Activated CD4-positive, alpha-beta T cell treated with anti-CD3 and anti-CD28 coated beads, Interleukin-2, amount 10 ng/mL, durations not matched to agents 24 days and 14 days (primary cell): ENCODE measurements at regions not wholly inside any gene's neighbourhood (a gene's known extent, or its start where the extent isn't known, plus 50 kb on each side); places are given as distances from the start of the nearest gene placed in this dataset.

ENCODE experiments used
- DNase-seq: peaks from one replicate; pipeline ENCODE4 v3.0.0; 2022
- H3K27ac Mint-ChIP-seq: one replicate; pipeline ENCODE4 v1.8.0; 2022; ENCODE audit warnings: mild to moderate bottlenecking, mixed read lengths
- H3K27me3 Mint-ChIP-seq: one replicate; pipeline ENCODE4 v1.8.0; 2022; ENCODE audit warnings: mixed read lengths
- H3K36me3 Mint-ChIP-seq: one replicate; pipeline ENCODE4 v1.8.0; 2022; ENCODE audit warnings: low read depth, mild to moderate bottlenecking, mixed read lengths
- H3K4me1 Mint-ChIP-seq: one replicate; pipeline ENCODE4 v1.8.0; 2021; ENCODE audit warnings: mixed read lengths
- H3K4me3 Mint-ChIP-seq: one replicate; pipeline ENCODE4 v1.8.0; 2022; ENCODE audit warnings: mild to moderate bottlenecking, moderate library complexity, mixed read lengths
- H3K9me3 Mint-ChIP-seq: one replicate; pipeline ENCODE4 v1.8.0; 2021; ENCODE audit warnings: mixed read lengths
- intact Hi-C: fragments of 100-400 bp; cut with micrococcal nuclease; formaldehyde crosslinking; loops from one replicate; pipeline ENCODE4 v1.15.1; 2023

DNA sequence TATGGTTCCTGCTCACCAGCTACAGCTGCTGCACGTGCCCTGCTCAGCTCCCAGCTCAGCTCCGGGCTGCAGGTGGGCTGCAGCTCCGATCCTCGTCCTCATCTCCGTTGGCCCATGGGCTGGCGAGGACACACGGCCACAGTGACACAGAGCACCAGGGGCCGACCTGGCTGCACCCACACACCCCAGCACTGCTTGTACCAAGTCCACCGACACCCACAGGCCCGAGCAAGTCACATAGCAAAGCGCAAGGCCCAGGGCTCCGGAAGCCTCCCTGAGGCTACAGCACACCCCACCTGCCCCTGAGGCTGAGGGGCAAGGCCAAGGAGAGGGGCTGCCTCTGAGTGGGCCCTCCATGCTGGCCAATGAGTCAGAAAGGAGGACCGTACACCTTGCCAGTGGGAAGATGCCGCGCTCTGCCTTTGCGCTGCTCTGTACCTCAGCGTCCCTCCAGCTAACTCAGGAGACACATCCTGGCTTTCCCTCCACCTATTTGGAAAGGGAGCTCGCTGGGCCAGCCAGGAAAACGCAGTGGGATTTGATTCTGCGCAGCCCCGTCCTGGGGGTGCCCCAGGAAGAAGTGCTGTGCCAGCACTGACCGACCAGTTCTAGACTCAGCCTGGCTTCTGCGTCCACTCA lies 124.8 kb downstream of the SIK1 start:
- Mint-ChIP-seq H3K4me3 (no peak overlapping the region), H3K27me3 (no peaks in the 10 kb centered on the region), H3K4me1 (peaks cover 3% of the 10 kb centered on the region), H3K9me3 (no peaks in the 10 kb centered on the region), H3K27ac (no peak overlapping the region), H3K36me3 (no peaks in the 10 kb centered on the region)
- intact Hi-C loops, result no loop called here
- no peak for DNase-seq

GRCh38 chr21:43301409-43302061 lies 125.4 kb downstream of the SIK1 start:
- Mint-ChIP-seq H3K4me3 (no peak overlapping the region), H3K4me1 (no peaks in the 10 kb centered on the region), H3K36me3 (no peaks in the 10 kb centered on the region), H3K27ac (no peak overlapping the region), H3K9me3 (no peaks in the 10 kb centered on the region), H3K27me3 (no peaks in the 10 kb centered on the region)
- no peak for DNase-seq
- intact Hi-C loops, result no loop called here

DNA sequence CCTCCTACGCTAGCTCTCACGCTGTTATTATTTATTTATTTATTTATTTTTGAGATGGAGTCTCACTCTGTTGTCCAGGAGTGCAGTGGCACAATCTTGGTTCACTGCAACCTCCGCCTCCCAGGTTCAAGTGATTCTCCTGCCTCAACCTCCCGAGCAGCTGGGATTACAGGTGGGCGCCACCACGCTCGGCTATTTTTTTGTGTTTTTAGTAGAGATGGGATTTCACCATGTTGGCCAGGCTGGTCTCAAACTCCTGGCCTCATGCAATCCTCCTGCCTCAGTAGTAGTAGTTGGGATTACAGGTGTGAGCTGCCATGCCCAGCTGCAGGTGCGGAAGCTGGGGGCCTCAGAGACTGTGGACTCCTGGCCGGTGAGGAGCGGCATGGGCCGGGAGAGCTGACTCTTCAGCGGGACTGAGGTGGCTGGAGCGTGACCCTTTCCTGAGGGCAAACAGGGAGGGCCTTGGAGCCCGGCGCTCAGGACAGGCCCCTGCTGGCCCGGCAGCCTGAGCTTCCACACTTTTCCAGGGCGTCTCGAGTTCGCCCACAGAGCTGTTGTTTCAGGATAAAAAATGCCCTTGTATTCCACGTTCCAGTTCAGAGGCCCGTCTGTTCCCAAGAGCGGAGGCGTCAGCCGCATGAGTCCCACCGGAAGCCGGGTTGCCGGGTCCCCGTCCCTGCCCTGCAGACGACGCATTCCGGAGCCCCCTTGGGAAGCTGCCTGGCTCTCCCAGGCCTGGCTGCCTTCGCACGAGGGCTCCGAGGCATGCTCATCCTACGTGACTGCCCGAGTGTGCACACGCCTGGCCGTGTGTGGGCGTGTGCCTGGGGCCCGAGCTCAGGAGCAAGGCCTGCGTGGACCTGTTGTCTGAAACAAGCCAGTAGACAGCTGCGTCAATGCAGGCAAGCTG lies 126.2 kb downstream of the SIK1 start:
- H3K36me3 Mint-ChIP-seq, result no peaks in the 10 kb centered on the region
- intact Hi-C loops, result no loop called here
- no peaks in the 10 kb centered on the region for H3K27me3 Mint-ChIP-seq
- H3K4me1 Mint-ChIP-seq, result no peaks in the 10 kb centered on the region
- H3K9me3 Mint-ChIP-seq, result no peaks in the 10 kb centered on the region
- no peak overlapping the region for H3K4me3 Mint-ChIP-seq
- DNase-seq, result no peak
- H3K27ac Mint-ChIP-seq, result no peak overlapping the region

- Mint-ChIP-seq H3K4me1 (no peaks in the 10 kb centered on the region), H3K36me3 (no peaks in the 10 kb centered on the region)
- intact Hi-C loops, result no loop called here
Measured at GRCh38 chr21:43299441-43300277, 127.3 kb downstream of the SIK1 start.

GRCh38 chr21:43298546-43299440 lies 128.1 kb downstream of the SIK1 start:
- H3K9me3 Mint-ChIP-seq, result no peaks in the 10 kb centered on the region
- no peak overlapping the region for H3K27ac Mint-ChIP-seq

More at GRCh38 chr21:43299441-43300277, 127.3 kb downstream of the SIK1 start:
- Mint-ChIP-seq H3K27ac (no peak overlapping the region), H3K4me3 (no peak overlapping the region), H3K9me3 (no peaks in the 10 kb centered on the region), H3K27me3 (peaks cover 2% of the 10 kb centered on the region)
- DNase-seq, result no peak

GRCh38 chr21:43297989-43298388 lies 128.9 kb downstream of the SIK1 start:
- no peaks in the 10 kb centered on the region for H3K36me3 Mint-ChIP-seq
- no peak overlapping the region for H3K27ac Mint-ChIP-seq
- no peaks in the 10 kb centered on the region for H3K9me3 Mint-ChIP-seq
- no peak overlapping the region for H3K4me3 Mint-ChIP-seq
- no peak for DNase-seq
- intact Hi-C loops, result no loop called here
- H3K4me1 Mint-ChIP-seq, result no peaks in the 10 kb centered on the region
- peaks cover 3% of the 10 kb centered on the region for H3K27me3 Mint-ChIP-seq

More at GRCh38 chr21:43298546-43299440, 128.1 kb downstream of the SIK1 start:
- intact Hi-C loops, result no loop called here
- no peaks in the 10 kb centered on the region for H3K4me1 Mint-ChIP-seq
- H3K27me3 Mint-ChIP-seq, result peaks cover 3% of the 10 kb centered on the region
- H3K4me3 Mint-ChIP-seq, result no peak overlapping the region
- no peak for DNase-seq
- no peaks in the 10 kb centered on the region for H3K36me3 Mint-ChIP-seq

DNA sequence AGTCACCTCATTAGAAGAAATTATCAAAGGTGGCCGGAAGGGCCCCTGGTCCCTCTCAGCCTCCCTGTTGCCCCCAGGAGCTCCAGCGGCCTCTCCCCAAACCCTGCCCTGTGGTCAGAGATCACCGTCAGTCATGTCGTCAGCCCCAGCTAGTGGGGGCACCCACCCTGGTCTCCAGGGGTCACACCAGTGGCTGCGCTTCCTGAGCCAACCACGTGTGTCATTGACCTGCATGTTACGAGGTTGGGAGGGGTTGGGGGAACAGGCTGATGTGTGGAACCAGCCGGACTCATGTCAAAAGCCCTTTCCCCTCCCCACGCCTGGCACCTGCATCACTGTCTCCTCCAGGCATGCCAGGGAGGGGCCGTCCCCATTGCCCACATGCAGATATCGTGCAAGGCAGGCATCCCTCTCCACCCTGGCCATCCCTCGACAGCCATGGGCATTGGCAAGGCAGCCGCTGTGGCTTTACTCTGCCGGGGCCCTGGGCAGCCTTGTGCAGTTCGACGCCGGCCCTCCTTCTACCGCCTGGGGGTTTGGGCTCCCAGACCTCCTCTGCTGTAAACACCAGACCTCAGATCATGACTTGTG lies 128.7 kb downstream of the CRYAA start:
- DNase-seq, result no peak
- Mint-ChIP-seq H3K4me1 (no peaks in the 10 kb centered on the region), H3K27ac (no peak overlapping the region), H3K36me3 (no peaks in the 10 kb centered on the region), H3K27me3 (peaks cover 3% of the 10 kb centered on the region), H3K4me3 (no peak overlapping the region), H3K9me3 (no peaks in the 10 kb centered on the region)
- intact Hi-C loops, result no loop called here

GRCh38 chr21:43295066-43295958 lies 126.5 kb downstream of the CRYAA start:
- DNase-seq, result no peak
- Mint-ChIP-seq H3K36me3 (no peaks in the 10 kb centered on the region), H3K27ac (no peak overlapping the region), H3K4me1 (no peaks in the 10 kb centered on the region), H3K27me3 (peaks cover 3% of the 10 kb centered on the region), H3K4me3 (no peak overlapping the region), H3K9me3 (no peaks in the 10 kb centered on the region)
- intact Hi-C loops, result no loop called here

- no peaks in the 10 kb centered on the region for H3K4me1 Mint-ChIP-seq
- H3K9me3 Mint-ChIP-seq, result no peaks in the 10 kb centered on the region
- no peak for DNase-seq
- H3K27me3 Mint-ChIP-seq, result peaks cover 3% of the 10 kb centered on the region
- intact Hi-C loops, result no loop called here
- H3K27ac Mint-ChIP-seq, result no peak overlapping the region
- H3K4me3 Mint-ChIP-seq, result no peak overlapping the region
- no peaks in the 10 kb centered on the region for H3K36me3 Mint-ChIP-seq
Measured at GRCh38 chr21:43294194-43294902, 125.5 kb downstream of the CRYAA start.

GRCh38 chr21:43292866-43293142 lies 124.0 kb downstream of the CRYAA start:
- H3K9me3 Mint-ChIP-seq, result no peaks in the 10 kb centered on the region
- DNase-seq, result no peak
- peaks cover 3% of the 10 kb centered on the region for H3K27me3 Mint-ChIP-seq
- H3K4me1 Mint-ChIP-seq, result no peaks in the 10 kb centered on the region
- intact Hi-C loops, result no loop called here
- no peak overlapping the region for H3K27ac Mint-ChIP-seq
- H3K4me3 Mint-ChIP-seq, result no peak overlapping the region
- no peaks in the 10 kb centered on the region for H3K36me3 Mint-ChIP-seq

GRCh38 chr21:43292041-43292865 lies 123.4 kb downstream of the CRYAA start:
- H3K36me3 Mint-ChIP-seq, result no peaks in the 10 kb centered on the region
- no peak overlapping the region for H3K27ac Mint-ChIP-seq
- peaks cover 3% of the 10 kb centered on the region for H3K27me3 Mint-ChIP-seq
- H3K4me3 Mint-ChIP-seq, result no peak overlapping the region
- intact Hi-C loops, result no loop called here
- peaks cover 2% of the 10 kb centered on the region for H3K4me1 Mint-ChIP-seq
- DNase-seq, result no peak
- H3K9me3 Mint-ChIP-seq, result no peaks in the 10 kb centered on the region
